Esophagus muscularis mucosa (tissue), 3 donors: ENCODE measurements at regions not wholly inside any gene's neighbourhood (a gene's known extent, or its start where the extent isn't known, plus 50 kb on each side); places are given as distances from the start of the nearest gene placed in this dataset.

ENCODE experiments used
- CTCF ChIP-seq, 3 experiments: fragments of 200-600 bp in 2 of 3; fragments of 450-650 bp in 1 of 3; sonication (generic) in 2 of 3; IDR thresholded peaks; one replicate each; pipeline ENCODE4 v1.5.1; 2017 to 2019; ENCODE audit warnings: antibody characterized with exemption in 3 of 3, mild to moderate bottlenecking in 2 of 3, moderate library complexity in 1 of 3
- EP300 ChIP-seq: sonication (generic); formaldehyde crosslinking; IDR thresholded peaks from one replicate; pipeline ENCODE4 v1.6.1; 2017; ENCODE audit warnings: antibody characterized with exemption

GRCh38 chr22:27146866-27147633, 489.7 kb downstream of the MIAT start:
- TF ChIP-seq CTCF (IDR thresholded peaks at IDR 0.05) (no peak), EP300 (no peak)
